ENCODE measurements at regions not wholly inside any gene's neighbourhood (a gene's known extent, or its start where the extent isn't known, plus 50 kb on each side); places are given as distances from the start of the nearest gene placed in this dataset.

GRCh38 chr10:44006771-44007170, 358.1 kb upstream of the ZNF32 start:
- no peaks in the 10 kb centered on the region for H3K9me3 ChIP-seq
- H3K27me3 ChIP-seq, result no peaks in the 10 kb centered on the region
- intact Hi-C loops (cut with DNase I), result no loop called here
- no peak overlapping the region for H3K4me3 ChIP-seq
- H3K27ac ChIP-seq, result no peak overlapping the region
- no peaks in the 10 kb centered on the region for H3K36me3 ChIP-seq
- peaks cover 0 to 5% (median 0%) of the 10 kb centered on the region in 3 donors for H3K4me1 ChIP-seq
- no peak for TF ChIP-seq POLR2A (IDR thresholded peaks at IDR 0.05)
- no peak for TF ChIP-seq CTCF (IDR thresholded peaks at IDR 0.05)
- WGBS, 2 donors, result 80 to 91% methylated on average over 1 of the region's 1 CpG
- DNase-seq, result no peak

GRCh38 chr10:44005788-44006099, 357.1 kb upstream of the ZNF32 start:
- no peak for DNase-seq
- intact Hi-C loops (cut with DNase I), result no loop called here
- H3K27ac ChIP-seq, result no peak overlapping the region
- H3K9me3 ChIP-seq, result no peaks in the 10 kb centered on the region
- peaks cover 0 to 5% (median 0%) of the 10 kb centered on the region in 3 donors for H3K4me1 ChIP-seq
- no peak overlapping the region for H3K4me3 ChIP-seq
- TF ChIP-seq POLR2A (IDR thresholded peaks at IDR 0.05) (no peak), CTCF (IDR thresholded peaks at IDR 0.05) (no peak)
- H3K36me3 ChIP-seq, result no peaks in the 10 kb centered on the region
- H3K27me3 ChIP-seq, result no peaks in the 10 kb centered on the region
- WGBS, 2 donors, result 82 to 85% methylated on average over 4 to 12 of the region's 12 CpGs

GRCh38 chr10:44004913-44005787, 356.5 kb upstream of the ZNF32 start:
- no peaks in the 10 kb centered on the region for H3K9me3 ChIP-seq
- DNase-seq, result no peak
- no peaks in the 10 kb centered on the region for H3K27me3 ChIP-seq
- H3K27ac ChIP-seq, result no peak overlapping the region
- intact Hi-C loops (cut with DNase I), result no loop called here
- H3K36me3 ChIP-seq, result no peaks in the 10 kb centered on the region
- H3K4me1 ChIP-seq, result peaks cover 0 to 5% (median 0%) of the 10 kb centered on the region in 3 donors
- TF ChIP-seq CTCF (IDR thresholded peaks at IDR 0.05) (no peak), POLR2A (IDR thresholded peaks at IDR 0.05) (no peak)
- 85 to 91% methylated on average over 29 to 37 of the region's 43 CpGs for WGBS, 2 donors
- no peak overlapping the region for H3K4me3 ChIP-seq

- WGBS, 2 donors, result 49 to 55% methylated on average over 4 of the region's 4 CpGs
- H3K4me1 ChIP-seq, result peaks cover 0 to 13% (median 10%) of the 10 kb centered on the region in 3 donors
- no peaks in the 10 kb centered on the region for H3K27me3 ChIP-seq
- no peak overlapping the region for H3K4me3 ChIP-seq
- H3K9me3 ChIP-seq, result no peaks in the 10 kb centered on the region
- intact Hi-C loops (cut with DNase I), result no loop called here
- H3K36me3 ChIP-seq, result no peaks in the 10 kb centered on the region
- no peak for TF ChIP-seq CTCF (IDR thresholded peaks at IDR 0.05)
- no peak for TF ChIP-seq POLR2A (IDR thresholded peaks at IDR 0.05)
- no peak for DNase-seq
- H3K27ac ChIP-seq, result no peak overlapping the region
Measured at GRCh38 chr10:43998021-43998809, 349.5 kb upstream of the ZNF32 start.

GRCh38 chr10:43997330-43997729, 348.6 kb upstream of the ZNF32 start:
- no peak for DNase-seq
- TF ChIP-seq CTCF (IDR thresholded peaks at IDR 0.05), result no peak
- no peak for TF ChIP-seq POLR2A (IDR thresholded peaks at IDR 0.05)
- intact Hi-C loops (cut with DNase I), result no loop called here
- no peaks in the 10 kb centered on the region for H3K27me3 ChIP-seq
- H3K9me3 ChIP-seq, result no peaks in the 10 kb centered on the region
- H3K4me3 ChIP-seq, result no peak overlapping the region
- no peak overlapping the region for H3K27ac ChIP-seq
- 63 to 87% methylated on average over 2 to 3 of the region's 3 CpGs for WGBS, 2 donors
- H3K4me1 ChIP-seq, result peaks cover 0 to 13% (median 10%) of the 10 kb centered on the region in 3 donors
- no peaks in the 10 kb centered on the region for H3K36me3 ChIP-seq
